Activated T-cell treated with anti-CD3 and anti-CD28 coated beads, Interleukin-2, amount 50 U/mL, for 48 hours (primary cell): ENCODE measurements at regions not wholly inside any gene's neighbourhood (a gene's known extent, or its start where the extent isn't known, plus 50 kb on each side); places are given as distances from the start of the nearest gene placed in this dataset.

Experiments used
- DNase-seq, 2 experiments: peaks; one replicate each; pipeline ENCODE4 v3.0.0-alpha.2; 2020

DNA sequence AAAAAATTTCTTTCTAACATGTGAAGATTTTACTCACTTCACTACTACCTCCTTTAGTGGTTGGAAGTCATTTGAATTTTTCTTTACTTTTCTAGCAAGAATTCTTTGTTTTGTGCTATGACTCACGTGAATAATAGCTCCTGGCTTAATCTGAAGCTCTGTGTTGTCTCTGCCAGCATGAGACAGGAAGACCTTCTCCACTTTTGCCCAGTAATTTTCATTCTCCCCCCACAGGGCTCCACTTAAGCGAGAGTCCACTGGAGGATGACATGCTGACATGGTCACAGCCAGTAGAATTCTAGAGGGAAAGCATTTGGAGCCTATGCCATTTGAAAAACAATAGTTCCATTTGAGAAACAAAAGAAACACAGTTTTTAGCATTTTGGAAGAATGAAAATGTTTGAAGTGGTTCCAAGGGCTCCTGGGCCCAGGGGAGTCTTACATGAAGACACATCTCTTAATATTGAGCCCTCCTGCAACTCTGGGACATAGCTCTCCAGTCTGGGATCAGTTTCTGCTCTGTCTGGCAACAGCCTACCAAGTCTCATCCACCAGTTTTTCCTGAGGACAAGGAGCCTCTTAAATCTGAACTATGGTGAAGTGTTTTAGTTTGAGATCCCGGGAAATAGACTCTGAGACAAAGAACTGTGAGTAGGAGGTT is 231.4 kb downstream of the PAX1 start:
- no peak for DNase-seq

DNA sequence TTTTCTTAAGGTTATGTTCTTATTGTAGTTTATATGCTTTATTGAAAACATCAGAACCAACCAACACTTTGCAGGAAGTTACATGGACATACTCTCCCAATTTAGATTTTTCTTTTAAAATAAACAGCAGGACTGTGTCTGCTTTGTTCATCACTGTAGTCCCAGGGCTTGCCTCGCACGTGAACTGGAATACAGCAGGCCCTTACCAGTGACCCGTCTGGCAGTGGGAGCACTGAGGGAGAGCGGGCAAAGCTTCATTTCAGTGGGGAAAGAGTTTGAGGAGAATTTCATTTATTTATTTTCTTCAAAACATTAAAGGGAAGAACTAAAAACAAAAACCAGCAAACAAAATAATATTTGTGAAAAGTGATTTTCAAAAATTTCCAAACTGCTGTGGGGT is 230.8 kb downstream of the PAX1 start:
- no peak for DNase-seq

DNA sequence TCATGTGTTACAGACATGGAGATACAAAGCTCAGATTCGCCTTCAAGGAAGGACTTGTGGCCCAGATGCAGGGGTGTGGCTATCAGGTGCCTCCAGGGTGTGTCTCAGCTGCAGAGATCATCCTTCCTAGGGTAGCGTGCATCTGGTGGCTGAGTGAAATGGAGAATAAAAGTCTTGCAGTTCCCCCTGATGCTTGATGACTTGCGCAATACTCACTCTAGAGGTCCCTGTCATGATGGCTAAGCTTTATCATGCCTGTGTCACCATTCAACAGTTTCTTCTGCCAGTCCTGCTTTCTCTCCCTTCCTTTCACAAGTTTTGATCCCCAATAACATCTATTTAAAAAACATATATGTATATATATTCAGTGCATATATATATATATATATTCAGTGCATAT is 228.1 kb downstream of the PAX1 start:
- DNase-seq: no peak

DNA sequence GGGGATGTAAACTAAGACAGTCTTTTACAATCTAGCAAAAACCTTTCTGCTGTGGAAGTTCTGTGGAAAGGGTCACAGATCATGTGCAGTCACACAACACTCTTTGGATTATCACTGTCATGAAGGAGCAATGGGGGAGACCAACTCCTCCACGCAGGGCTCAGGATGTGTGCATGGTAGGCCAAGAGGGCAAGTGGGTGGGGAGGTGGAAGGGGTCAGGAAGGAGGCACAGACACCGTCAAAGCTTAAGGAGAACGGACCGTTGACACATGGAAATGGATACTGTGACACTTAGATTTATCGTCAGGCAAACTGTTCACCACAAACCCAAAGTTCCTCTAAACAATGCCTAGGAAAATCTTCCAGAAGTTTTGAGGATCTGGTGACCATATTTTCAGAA is 215.8 kb downstream of the PAX1 start:
- DNase-seq: no peak

DNA sequence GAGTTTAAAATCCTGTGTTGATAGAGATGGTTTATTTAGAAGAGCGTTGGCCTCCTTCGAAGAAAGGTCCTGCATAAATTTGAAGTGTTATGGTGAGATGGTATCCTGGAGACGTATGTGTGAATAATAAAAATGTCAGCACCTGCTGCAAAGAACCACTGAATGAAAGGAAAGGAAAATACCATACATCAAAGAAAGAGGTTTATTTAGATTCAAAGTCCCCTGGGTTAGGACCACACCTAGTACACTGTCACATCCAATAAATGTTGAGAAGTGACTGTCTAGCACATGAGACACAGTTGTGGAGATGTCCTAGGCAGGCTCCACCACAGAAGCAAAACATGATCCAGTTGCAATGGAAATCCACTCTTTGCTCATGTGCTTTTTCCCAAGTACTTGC is 214.7 kb downstream of the PAX1 start:
- DNase-seq: no peak

DNA sequence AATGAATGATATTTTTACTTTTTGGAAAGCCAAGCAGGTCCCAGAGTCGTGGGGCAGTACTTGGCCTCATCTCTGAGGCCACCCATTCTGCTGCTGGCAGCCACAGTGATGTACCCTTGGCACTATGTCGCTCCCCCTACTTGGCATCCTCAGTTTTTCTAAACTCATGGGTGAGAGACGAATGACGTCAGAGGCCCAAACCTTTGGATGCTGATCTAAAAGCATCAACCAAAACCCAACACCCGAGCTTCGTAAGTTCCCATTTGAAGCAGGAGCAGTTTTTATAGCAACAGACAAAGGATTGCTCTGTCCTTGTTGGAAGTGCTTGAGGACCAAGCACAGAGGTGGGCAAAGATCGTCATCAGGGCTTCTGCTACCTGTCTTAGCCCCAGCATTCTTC is 212.9 kb downstream of the PAX1 start:
- DNase-seq: no peak

DNA sequence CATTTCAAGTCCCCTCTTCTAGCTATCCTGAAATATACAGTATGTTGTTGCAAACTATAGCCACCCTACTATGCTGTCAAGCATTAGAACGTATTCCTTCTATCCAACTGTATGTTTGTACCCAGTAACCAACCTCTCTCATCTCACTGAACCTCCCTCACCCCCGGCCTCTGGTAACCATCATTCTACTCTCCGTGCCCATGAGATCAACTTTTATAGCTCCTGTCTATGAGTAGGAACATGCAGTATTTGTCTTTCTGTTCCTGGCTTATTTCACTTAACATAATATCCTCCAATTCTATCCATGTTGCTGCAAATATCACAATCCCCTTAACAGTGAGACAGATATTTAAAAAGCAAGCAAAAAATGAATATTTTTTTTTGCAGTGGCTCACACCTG is 196.9 kb downstream of the PAX1 start:
- DNase-seq: no peak

DNA sequence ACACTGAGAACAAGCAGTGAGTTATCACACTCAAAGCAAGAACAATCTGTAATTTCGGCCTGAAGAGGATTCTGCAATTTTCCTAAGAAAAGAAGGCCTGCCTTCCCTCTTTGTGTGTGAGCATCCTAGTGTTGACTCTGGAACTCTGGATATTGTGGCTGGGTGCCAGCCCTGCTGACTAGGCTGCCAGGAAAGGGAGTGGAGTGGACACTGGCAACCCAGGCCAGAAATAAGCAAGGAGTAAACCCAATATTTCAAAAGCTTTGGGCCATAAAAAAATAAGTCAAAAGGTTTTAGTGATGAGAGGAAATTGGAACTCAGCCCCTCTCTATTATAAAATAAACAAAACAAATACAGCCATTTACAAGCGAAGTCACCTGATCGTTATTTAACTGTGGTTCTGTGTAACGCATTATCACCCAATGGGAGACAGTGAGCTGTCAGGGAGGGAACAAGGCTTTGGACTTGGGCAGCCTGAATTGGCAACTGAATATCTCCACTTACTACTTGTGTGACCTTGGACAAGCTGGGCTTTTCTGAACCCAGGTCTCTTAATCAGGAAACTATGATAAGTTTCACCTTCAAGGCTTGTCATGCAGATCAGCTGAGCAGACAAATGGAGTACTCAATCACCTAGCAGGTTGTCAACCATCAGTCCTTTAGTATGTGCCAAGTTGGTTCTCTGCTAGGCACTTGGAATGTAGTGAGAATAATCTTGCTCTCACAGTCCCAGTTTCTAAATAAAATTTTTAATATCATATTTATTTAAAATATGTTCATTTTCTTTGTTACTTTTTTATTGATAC is 196.2 kb downstream of the PAX1 start:
- no peak for DNase-seq

DNA sequence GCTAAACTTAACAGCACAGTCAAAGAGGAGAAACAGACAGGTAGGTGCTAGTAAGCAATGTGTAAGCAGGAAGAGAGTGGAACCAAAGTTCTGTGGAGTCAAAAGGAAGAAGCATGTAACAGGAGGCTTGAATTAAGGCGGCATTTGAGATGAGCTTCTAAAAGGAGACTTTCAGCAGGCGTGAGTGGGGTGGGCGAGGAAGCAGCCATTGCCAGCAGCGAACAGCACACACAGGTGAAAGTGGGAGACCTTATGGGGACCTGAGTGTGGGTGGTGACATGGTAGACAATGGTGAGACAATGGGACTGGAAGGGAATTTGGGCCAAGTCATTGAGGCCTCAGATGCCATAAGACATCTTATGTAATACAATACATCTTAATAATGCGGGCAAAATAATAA is 195.0 kb downstream of the PAX1 start:
- no peak for DNase-seq

DNA sequence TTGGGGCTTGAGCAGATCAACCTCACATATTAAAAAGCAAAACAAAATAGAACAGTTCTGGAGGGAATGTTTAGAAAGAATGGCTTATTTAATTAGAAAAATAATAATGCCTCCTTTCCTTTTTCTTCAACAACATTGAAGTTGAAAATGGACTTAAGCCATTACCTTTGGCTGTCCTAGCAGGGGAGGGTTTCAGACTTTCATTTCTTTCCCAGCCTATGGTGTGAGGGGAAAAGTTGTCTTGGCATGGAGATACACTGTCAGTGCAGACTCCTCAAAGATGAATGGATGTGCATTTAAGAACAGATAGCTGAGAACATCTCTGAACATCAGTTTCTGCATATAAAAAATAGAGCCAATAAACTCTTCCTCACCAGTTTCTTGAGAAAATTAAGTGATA is 169.5 kb downstream of the PAX1 start:
- DNase-seq: no peak

DNA sequence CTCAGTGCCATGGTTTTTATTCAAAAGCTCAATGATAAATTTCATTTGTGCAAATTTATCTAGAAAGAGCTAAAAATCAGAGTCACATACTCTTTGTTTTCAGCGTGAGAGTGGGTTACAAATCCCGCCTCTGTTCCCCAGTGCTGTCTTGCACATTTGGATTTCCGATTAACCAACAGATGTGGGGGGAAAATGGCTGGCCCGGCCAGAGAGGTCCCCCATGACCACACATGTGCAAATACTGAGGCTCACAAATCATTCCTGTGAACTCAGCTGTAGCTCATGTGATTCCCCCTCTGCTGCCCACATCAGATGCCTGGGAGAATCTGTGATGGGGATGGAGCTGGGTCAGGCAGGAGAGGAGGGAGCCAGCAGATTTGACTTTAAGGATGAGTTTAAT is 168.7 kb downstream of the PAX1 start:
- DNase-seq: no peak

DNA sequence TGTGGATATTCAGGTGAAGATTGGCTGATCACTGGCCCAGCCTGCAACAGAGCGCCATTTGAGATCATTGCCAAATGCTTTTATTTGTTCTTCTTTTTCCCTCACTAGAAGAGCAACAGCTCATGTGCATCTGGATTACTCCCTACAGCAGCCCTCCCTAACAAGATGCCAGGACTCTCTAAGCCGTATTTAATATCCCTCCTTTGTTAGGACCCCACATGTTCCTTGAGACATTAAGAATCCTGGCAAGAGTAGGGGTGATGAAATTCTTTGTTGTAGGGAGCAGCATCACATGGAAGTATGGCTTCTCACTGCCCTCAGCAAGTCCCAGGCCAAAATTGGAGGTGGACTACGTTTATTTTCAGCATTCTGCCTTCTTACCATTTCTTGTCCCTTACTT is 167.8 kb downstream of the PAX1 start:
- no peak for DNase-seq

DNA sequence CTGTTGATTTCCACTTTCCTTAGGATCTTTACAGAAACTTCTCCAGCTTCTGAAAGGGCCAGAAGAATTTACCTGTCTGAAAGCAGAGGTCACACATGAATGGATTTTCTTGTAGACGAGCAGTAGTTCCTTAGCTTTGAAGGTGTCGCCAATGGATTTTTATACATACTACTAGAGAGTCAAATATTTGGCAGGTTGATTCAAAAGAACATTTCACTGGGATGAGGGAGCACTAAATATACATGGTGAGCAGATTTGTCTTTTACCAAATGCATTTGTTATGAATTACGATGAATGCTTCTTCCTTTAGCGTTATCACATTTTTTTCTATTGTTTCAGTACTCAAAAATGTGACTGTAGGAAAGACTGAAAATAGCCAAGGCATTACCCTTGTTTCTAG is 162.3 kb downstream of the PAX1 start:
- no peak for DNase-seq

DNA sequence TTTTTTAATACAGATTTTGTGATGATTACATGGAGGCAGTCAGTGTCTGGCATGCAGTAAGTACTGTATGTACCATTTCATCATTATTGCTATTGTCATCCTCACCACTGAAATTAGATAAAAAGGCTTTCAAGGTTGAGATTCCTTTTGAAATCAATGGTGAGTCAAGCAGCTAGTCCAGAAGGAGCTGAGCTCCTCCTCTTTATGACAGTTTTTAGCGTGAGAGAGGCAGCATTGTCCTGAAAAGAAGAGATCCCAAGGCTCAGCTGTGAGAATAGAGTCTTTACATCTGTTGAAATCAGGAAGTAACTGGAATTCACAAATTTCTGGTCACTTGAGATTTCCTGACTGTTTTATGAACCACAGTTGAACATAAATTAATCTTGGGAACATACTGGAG is 161.9 kb downstream of the PAX1 start:
- DNase-seq: no peak

DNA sequence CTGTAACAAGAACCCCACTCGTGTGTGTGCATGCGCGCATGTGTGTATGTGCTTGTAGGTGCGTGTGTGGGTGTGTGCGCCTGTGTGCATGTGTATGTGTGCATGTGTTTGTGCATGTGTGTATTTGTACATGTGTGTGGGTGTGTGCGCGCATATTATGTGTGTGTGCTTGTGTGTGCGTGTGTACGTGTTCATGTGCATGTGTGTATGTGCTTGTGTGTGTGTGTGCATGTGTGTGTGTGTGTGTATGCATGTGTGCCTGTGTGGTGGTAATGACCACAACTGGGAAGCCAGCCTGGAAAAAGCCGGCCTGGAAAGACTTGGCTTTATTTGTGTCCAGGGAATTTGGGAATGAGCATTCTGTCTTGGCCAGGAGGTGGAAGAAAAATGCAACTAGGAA is 157.5 kb downstream of the PAX1 start:
- no peak for DNase-seq

DNA sequence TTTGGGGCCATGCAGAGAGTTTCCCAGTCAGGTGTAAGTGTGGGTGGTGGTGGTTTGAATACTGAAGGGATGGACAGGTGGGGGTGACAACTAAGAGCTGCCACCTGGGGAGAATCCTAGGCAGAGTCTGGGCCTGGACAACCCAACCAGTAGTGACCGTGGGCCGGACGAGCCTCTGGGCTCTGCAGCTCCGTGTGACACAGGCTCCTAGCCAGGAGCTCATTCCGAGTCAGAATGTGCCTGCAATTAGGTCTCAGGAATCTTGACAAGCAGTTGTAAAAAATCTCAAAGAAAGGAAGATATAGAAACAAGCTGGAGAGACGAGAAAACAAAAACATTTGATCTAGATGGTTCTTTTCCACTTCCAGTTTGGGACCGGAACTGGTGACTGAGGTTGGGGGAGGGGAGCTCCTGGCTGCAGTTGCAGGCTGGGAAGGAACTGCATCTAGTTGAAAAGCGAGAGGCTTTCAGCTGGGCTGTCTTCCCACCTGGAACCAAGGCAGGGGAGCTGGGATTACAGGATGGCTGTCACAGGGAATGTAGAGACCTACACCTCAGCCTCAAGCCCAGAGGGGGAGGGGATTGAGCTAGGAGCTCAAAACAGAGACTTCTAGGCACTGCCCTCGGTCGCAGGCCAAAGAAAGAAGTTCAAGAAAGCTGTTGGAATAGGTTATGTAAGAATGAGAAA is 156.9 kb downstream of the PAX1 start:
- no peak for DNase-seq

DNA sequence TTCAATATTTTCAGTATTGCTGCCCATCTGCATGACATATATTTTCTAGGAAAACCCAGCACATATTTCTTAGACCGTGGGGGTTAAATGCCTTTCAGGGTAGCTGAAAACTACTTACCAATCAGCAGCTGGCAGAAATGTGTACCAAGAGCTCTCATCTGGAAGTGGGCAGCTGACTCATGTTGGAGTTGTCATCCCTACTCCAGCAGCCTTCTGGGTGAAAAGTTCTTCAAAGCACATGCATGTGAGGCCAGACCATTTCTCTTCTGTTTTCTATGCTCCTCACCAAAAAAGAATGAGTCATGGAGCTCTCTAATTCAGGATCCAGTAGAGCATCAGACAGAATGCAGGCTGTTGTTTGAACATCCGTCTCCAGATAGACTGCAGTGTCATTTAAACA is 135.5 kb downstream of the PAX1 start:
- DNase-seq: no peak

DNA sequence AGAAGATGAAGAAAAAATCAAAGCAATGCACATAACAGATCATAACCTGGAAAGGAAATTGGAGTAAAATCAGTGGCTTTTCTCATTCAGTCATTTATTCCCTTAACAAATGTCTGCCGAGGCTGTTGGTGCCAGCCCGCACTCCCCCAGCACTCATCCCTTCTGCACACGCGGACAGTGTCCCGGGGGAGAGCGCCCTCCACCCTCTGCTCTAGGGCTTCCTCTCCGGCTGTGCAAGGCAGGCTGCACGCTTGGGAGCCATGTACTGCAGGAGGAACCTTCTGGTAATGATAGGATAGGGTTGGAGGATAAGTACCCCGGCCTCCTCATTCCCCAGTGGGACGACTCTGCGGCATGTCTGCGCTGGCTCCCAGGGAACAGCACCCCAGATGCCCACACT is 134.5 kb downstream of the PAX1 start:
- no peak for DNase-seq

DNA sequence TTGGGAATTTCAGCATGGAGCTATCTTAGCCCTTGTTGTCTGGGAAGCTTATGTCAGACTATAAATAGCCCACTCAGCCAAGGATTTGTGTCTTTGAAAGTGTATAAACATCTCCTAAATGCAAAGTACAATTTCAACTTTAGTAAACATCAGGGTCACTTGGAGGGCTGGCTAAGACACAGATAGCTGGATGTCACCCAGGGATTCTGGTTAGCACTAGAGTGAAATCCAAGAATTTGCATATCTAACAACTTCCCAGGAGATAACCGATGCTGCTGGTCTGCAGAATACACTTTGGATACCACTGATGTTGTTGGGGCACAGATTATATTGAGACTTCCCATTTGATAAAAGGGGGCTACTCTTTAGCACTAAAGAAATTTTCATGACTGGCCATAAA is 130.9 kb downstream of the PAX1 start:
- DNase-seq: no peak

DNA sequence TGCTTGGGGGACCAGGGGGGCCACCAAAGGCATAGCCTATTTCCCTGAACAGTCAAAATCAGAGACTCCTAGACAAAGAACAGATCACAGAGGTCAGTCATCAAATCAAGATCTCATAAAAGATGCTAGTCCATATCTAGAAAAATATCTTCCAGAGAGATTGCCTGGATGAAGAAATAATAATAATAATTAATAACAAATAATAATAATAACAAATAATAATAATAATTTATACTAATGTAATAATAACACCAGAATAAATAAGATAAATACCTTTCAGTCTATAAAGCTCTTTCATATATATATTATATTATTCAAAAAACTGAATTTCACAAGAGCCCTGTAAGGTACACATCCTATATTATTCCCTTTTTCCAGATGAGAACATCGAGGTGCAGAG is 129.6 kb downstream of the PAX1 start:
- no peak for DNase-seq

DNA sequence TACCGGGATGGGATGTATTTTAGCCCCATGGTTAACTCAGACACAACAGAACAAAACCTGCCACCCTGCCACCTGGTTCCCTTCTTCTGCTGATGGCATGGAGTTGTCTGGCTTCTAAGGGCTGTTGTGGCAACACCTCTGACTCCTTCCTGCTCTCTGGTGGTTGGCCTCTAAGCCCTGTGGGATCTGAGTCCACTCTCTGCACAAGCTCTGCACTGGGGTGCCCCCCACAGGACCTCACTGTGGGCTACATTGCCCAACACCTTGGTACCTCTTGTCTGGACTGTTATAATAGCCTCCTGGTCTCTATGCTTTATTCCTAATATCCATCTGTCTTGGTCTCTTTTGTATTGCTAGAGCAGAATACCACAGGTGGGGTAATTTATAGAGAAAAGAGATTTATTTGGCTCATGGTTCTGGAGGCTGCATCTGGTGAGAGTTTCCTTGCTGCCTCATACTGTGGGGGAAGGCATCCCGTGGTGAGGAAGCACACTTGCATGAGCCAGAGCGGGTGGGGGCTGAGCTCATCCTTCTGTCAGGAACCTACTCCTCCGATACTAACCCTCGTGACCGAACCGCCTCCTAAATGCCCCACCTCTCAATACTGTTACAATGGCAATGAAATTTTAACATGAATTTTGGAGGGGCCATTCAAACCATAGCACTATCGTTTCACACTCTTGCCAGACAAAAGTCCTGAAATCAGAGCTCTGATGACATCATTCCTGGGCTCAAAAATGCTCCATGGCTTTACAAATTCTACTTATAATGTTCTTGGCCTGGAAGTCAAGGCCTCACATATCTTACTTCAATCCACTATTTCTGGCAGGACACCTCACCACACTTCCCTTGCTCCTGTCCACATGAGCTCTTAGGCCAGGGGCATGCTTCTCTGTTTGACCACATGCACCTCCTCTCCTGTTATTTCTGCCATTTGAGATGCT is 127.2 kb downstream of the PAX1 start:
- no peak for DNase-seq

DNA sequence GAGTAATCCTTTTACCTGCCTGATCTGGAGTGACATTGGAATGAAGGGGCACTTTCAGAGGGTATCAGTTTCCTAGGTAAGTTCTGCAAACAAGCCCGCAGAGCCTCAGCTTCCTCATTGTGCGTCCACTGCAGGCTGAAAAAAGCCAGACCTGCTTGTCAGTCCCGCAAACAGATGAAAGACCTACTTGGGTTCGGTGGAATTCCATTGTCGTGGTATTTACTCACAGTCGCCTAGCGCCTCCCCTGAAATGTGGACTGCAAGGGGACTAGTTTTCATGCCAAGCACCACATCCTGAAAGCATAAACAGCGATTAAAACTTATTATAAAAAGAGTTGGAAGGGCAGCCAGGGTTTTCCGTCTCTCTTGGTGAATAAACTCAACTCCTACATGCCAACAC is 121.5 kb downstream of the PAX1 start:
- no peak for DNase-seq

DNA sequence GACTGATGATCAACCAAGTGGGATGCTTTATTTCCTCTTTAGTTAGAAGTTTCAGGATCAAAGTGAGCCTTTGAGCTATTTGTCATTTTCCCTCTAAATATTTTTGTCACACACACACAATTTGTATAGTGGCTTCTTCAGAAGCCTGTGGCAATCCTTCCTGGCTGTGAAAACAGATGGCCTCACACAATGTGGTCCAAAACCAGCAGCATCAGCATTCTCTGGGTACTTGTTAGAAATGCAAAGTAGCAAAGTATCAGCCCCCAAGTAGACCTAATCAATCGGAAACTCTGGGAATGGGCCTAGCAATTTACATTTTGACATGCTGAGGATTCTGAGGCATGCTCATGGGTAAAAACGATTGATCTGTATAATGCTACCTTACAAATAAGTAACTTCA is 115.9 kb downstream of the PAX1 start:
- DNase-seq: no peak
